NCI-H2171 (cell line): ENCODE measurements at regions not wholly inside any gene's neighbourhood (a gene's known extent, or its start where the extent isn't known, plus 50 kb on each side); places are given as distances from the start of the nearest gene placed in this dataset.

Experiments used
- DNase-seq: peaks from one replicate; lab custom pipeline; 2025; lab: John Stamatoyannopoulos, UW

DNA sequence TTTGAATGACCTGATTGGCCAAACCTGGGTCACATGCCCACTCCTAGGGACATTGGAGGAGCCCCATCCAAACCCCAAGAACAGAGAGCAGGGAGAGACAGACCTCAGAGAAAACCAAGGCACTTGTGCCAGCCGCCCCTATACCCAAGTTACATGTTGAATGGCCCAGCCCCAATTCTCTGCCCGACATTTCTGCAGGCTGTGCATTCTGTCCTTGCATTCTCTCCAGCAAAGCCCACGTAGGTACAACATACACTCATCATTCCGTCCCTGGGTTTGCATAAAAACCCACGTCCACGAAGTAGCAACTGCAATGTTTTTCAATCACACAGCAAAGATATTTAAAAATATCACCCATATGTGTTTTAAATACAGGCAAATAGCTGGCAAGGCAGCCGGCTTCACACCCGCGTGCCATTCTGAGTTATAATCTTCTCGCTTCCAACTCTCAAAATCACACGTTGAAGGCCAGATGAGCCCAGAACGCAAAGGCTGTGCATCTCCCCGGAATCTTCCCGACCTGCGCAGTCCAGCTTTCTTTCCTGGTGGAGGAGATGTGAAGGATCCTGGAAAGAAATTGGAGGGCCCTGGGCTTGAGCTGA, 91.7 kb upstream of the MYL2 start:
- no peak for DNase-seq

DNA sequence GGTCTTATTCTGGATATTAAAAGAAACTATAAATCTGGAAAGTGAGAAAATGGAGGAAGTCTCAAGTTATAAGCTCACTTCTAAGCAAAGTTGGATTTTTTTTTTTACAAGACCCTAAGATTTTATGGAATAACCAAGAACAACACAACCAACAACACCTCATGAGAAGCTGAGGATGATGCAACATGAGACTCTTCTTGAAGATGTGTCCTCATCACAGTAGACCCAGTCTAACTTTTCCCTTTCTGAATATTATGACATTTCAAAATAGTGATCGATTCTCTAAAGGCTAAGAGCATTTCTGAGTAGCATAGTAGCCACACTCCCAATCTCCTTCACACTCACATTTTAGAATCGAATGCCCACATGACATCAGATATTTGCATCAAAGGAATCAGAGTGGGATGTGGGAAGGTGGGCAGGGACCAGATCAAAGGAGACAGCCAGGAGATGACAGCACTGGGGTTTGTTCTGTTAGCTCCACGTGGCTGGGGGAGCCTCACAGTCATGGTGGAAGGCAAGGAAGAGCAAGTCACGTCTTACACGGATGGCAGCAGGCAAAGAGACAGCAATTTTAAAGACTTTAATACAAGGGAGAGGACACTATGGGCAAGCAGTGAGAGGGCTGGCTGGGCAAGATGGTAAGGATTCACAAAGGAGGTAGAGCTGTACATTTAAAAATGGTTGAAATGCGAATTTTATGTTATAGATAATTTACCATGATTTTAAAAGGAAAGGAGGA, 90.7 kb upstream of the MYL2 start:
- no peak for DNase-seq

DNA sequence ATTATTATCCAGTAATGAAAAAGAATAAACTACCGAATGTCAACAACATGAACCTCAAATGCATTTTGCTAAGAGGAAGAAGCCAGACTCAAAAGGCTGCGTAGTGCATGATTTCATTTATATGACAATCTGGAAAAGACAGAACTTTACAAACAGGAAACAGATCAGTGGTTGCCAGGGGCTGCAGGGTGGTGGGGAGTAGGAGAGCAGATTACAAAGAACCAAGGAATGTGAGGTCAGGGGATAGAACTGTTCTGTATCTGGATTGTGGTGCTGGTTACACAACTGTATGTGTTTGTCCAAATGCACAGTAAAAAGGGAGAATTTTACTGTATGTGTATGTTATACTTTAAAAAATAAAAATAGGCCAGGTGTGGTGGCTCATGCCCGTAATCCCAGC, 89.7 kb upstream of the MYL2 start:
- DNase-seq = no peak

DNA sequence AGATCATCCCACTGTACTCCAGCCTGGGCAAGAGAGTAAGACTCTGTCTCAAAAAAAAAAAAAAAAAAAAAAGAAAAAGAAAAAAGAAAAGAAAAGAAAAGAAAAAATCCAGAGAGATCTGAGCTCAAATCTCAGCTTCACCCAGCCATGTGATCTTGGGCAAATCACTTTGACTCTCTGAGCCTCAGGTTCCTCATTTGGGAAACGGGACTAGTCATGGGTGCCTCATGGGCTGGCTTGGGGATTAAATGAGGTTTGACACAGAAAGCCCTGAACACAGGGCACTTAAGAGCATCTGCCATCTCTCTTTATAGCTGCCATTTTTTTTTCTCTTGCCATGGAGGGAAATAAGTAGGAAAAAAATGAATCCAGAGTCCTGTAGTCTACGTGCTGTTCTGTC, 86.2 kb upstream of the MYL2 start:
- DNase-seq = peak; percentile 33

DNA sequence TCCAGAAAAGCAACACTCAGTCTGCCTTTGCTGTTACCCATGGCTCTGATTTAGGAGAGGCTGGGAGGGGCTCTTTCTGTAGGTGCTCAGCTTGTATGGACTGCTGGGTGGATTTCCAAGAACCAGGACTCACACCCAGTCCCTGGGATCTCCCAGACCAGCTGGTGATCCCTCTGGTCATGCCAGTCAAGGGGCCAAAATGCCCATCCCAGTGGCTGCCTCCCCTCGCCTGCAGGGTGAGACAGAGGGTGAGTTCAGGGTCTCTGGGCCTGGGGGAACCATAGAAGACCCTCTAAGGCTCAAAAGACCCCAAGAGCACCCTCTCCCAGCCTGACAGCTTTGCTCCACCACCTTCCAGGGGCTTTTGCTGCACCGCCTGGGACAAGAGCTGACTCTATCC, 78.6 kb upstream of the MYL2 start:
- DNase-seq = no peak

DNA sequence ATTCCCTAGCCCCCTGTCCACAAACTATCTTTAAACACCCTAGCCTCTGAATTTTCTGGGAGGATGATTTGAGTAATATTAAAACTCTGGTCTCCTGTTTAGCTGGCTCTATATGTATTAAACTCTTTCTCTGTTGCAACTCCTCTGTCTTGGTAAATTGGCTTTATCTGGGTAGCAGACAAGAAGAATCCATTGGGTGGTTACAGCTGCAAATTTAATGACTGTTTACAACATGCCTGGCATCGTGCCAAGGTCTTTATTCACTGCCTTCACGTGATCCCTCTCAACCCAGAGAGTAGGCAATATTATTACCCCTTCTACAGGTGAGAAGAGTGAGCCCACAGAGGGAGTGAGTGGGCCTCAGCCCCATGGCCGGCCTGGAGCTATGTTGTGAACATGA, 77.8 kb upstream of the MYL2 start:
- DNase-seq = no peak

DNA sequence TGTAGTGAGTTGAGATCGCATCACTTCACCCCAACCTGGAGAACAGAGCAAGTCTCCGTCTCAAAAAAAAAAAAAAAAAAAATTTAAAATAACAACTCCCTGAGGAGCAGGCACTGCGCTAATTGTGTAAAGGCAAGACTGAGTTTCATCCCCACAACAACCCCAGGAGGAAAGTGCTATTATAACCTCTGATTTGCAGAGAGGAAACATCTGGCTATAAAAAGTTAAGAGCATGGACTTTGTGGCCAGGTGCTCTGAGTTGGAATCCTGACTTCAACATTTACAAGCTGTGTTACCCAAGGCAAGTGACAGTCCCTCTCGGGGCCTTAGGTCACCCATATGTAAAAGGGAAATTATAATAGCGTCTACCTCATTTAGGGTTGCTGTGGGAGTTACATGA, 76.0 kb upstream of the MYL2 start:
- DNase-seq = no peak

DNA sequence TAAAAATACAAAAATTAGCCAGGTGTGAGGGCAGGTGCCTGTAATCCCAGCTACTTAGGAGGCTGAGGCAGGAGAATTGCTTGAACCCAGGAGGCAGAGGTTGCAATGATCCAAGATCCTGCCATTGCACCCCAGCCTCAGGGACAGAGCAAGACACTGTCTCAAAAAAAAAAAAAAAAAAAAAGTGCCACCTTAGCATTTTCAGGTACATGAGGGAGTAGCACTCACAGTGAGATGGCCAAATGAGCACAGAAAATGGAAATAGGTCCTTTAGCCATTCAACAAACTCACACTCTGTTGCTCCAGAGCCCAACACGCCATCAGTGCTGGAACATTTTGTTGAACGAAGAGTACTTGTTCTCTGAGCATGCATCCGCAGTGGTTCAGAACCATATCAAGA, 75.2 kb upstream of the MYL2 start:
- DNase-seq = no peak

DNA sequence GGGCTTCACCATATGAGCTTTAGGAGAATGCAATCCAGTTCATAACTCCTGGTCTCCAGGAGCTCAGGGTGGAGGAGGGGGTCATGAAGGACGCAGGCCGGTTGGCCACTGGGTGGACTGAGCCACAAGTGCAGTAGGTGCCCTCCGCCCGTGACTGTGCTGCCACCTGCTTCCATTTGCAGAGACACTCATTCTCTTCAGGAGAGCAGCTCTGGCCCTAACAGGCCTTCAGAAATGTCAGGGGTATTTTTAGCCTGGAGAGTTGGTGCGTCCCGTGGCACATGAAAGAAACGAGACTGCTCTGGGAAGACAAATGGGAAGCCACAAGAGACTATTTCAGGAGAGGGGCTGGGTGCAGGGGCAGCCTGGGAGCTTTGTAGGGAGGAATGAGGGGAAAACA, 74.6 kb upstream of the MYL2 start:
- no peak for DNase-seq

DNA sequence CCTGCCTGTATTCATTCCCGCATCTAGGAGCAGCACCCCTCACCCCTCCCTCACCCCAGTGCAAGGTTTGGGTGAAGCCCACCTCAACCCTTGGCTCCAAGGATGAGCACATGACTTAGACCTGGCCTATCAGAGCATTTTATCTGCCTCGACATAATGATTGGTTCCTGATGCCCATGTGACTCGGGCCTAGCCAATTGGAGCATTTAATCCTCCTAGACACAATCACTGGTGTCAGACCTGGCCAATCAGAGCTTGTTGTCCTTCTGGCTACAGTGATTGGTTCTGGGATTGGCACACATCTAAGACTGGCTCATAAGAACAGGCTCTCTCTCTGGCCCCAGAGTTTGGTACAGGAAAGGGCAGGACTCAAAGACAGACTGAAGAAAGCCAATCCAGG, 73.1 kb upstream of the MYL2 start:
- no peak for DNase-seq

DNA sequence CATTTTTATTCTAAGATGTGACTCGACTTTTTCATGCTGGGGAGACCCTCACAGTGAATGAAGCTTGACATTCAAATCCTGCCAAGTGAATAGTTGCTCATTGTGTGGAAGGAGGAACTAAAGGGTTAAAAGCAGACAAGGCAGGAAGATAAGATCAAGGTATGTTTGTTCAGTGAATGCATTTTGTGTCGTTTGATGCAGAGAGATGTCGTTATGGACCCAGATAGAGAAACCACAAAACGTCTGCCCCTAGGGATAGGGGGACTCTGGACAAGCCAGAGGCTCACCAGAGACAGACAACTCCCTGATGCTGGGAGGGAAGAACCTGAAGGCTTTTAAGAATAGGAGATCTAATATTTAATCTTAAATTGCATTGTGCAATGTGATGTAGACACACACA, 72.5 kb upstream of the MYL2 start:
- no peak for DNase-seq

DNA sequence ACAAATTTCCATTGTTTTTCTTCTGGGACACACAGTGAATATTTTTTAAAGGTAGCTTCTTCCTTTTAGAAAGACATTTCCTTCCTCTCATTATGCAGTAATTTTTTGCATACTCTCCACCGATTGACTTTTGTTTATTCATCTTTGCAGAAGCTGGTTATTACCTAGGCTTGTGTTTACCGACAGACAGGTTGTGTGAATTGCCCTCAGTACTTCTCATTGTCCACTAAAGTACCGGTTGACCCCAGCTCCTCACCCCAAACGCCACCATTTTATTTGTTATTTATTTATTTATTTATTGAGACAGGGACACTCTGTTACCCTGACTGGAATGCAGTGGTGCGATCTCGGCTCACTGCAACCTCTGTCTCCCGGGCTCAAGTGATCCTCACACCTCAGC, 63.4 kb upstream of the MYL2 start:
- DNase-seq = no peak

DNA sequence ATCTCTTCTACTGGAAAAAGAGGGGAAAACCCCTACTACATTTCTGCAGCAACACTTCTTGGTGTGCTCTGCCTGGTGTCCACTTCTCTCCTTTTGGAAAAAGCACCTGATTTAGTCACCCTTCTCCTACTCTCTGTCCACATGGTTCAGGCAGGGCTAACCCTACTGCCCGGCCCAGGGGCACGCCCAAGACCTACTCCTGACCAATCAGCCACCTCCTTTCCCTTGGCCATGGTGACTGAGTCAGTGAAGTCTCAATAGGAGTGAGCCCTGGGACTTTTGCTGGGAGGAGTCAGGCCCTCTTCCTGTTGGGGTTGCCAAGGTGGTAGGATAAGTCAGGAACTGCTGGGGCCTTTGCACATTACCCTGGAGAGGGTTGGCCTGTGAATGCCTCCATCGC, 52.5 kb upstream of the MYL2 start:
- DNase-seq = no peak

DNA sequence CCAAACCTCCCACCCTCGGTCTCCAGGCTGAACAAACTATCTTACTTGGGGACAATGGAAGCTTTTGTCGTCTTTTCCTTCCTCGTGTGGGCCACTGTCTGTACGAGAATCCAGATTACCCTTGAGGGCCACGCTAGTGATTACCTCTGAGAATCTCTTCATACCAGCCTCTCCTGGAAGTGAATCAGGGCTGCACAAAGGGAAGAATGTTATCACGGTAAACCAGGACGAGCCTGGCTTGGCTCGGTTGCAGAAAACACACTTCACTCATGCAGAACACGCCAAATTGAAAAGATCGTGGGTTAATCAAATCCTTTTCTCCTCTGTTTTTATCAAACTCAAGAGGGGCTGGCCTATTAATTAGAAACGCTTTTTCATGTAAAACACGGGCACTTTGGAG, 51.6 kb upstream of the MYL2 start:
- no peak for DNase-seq

DNA sequence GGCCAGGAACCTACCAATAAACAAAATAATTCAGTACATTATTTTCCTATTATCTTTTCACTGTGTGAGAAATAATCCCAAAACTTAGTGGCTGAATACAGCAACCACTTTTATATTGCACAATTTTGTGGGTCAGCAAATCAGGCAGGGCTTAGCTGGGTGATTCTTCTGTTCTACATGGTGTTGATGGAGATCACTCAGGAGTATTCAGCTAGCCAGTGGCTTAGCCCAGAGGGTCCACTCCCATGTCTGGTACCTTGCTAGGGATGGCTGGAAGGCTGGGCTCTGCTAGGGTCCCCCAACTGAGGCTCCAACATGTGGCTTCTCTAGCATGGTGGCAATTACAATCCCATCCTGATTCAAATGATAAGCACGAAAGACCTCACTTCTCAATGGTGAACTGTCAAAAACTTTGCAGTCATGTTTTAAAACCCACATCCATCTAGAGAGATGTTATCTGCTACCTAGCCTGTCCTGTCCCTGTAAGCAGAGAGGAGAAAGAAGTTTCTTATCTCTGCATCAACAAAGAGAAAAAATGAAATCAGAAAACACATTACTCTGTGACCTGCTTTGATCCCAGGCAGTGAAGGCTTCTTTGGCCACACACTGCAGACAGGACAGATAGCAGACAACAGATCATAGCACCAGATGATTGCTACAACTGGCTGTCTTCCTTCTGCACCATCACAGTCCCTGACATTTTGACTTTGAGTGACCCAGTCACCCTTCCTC, 51.0 kb upstream of the MYL2 start:
- DNase-seq = no peak
